ENCODE measurements at regions not wholly inside any gene's neighbourhood (a gene's known extent, or its start where the extent isn't known, plus 50 kb on each side); places are given as distances from the start of the nearest gene placed in this dataset.

GRCh38 chrX:129361576-129361975, 161.7 kb downstream of the SMARCA1 start:
- TF ChIP-seq CTCF (conservative IDR thresholded peaks at IDR 0.05; ENCODE audit: low read depth, low read length): no peak
- no peak for TF ChIP-seq EZH2 (IDR thresholded peaks at IDR 0.05; ENCODE audit: borderline replicate concordance, low read depth, low read length, poor library complexity, severe bottlenecking)
